Mesendoderm (in vitro differentiated cells): ENCODE measurements at regions not wholly inside any gene's neighbourhood (a gene's known extent, or its start where the extent isn't known, plus 50 kb on each side); places are given as distances from the start of the nearest gene placed in this dataset.

Experiments used
- DNase-seq: peaks from one replicate; pipeline ENCODE4 v3.0.0; 2013
- H2AK5ac ChIP-seq: 2 replicates; pipeline ENCODE4 v1.6.1; 2013; ENCODE audit warnings: low read length, inconsistent platforms
- H2BK120ac ChIP-seq: 2 replicates; pipeline ENCODE4 v1.6.1; 2013; ENCODE audit warnings: low read depth, mild to moderate bottlenecking, low read length, moderate library complexity, mixed read lengths
- H2BK15ac ChIP-seq: replicated peaks from 2 replicates; pipeline ENCODE4 v1.6.1; 2013; ENCODE audit warnings: low read depth, mild to moderate bottlenecking, moderate library complexity
- H2BK5ac ChIP-seq: 2 replicates; pipeline ENCODE4 v1.6.1; 2013; ENCODE audit warnings: low read length, inconsistent platforms
- H3K18ac ChIP-seq: 2 replicates; pipeline ENCODE4 v1.6.1; 2013; ENCODE audit warnings: mild to moderate bottlenecking, low read length, mixed read lengths
- H3K23ac ChIP-seq: one replicate; pipeline ENCODE4 v1.6.1; 2013; ENCODE audit warnings: low read length
- H3K27ac ChIP-seq: 2 replicates; pipeline ENCODE4 v1.5.1; 2013; ENCODE audit warnings: low read depth, mild to moderate bottlenecking, inconsistent platforms, low read length, moderate library complexity
- H3K27me3 ChIP-seq: 2 replicates; pipeline ENCODE4 v1.6.1; 2013; ENCODE audit warnings: low read length, control low read depth, mild to moderate bottlenecking, inconsistent platforms; ENCODE audit not compliant: insufficient read depth, poor library complexity
- H3K36me3 ChIP-seq: 2 replicates; pipeline ENCODE4 v1.6.1; 2013; ENCODE audit warnings: low read length, inconsistent platforms; ENCODE audit not compliant: control insufficient read depth, insufficient read depth
- H3K4ac ChIP-seq: one replicate; pipeline ENCODE4 v1.6.1; 2013; ENCODE audit warnings: low read depth, mild to moderate bottlenecking, low read length, moderate library complexity
- H3K4me1 ChIP-seq: 2 replicates; pipeline ENCODE4 v1.6.1; 2013; ENCODE audit warnings: low read depth, low read length, inconsistent platforms; ENCODE audit not compliant: control insufficient read depth
- H3K4me2 ChIP-seq: 2 replicates; pipeline ENCODE4 v1.6.1; 2013; ENCODE audit warnings: low read length
- H3K4me3 ChIP-seq: 2 replicates; pipeline ENCODE4 v1.5.1; 2013; ENCODE audit warnings: mild to moderate bottlenecking, low read length
- H3K56ac ChIP-seq: one replicate; pipeline ENCODE4 v1.6.1; 2013; ENCODE audit warnings: low read length
- H3K79me1 ChIP-seq: 2 replicates; pipeline ENCODE4 v1.6.1; 2013; ENCODE audit warnings: low read length, inconsistent platforms
- H3K79me2 ChIP-seq: 2 replicates; pipeline ENCODE4 v1.6.1; 2013; ENCODE audit warnings: mild to moderate bottlenecking, low read length; ENCODE audit not compliant: control insufficient read depth, insufficient read depth
- H3K9ac ChIP-seq: 2 replicates; pipeline ENCODE4 v1.6.1; 2013; ENCODE audit warnings: low read length, inconsistent platforms
- H4K5ac ChIP-seq: one replicate; pipeline ENCODE4 v1.6.1; 2013; ENCODE audit warnings: low read length
- H4K8ac ChIP-seq: one replicate; pipeline ENCODE4 v1.6.1; 2013; ENCODE audit warnings: low read depth, mild to moderate bottlenecking, control low read depth, low read length, moderate library complexity
- WGBS: extraction: QIAGEN DNeasy Blood & Tissue Kit; methylation state at CpG from one replicate; pipeline ENCODE4 v1.1.7; 2013; ENCODE audit warnings: low lambda C conversion rate, missing lambda C conversion rate; ENCODE audit not compliant: insufficient coverage; ENCODE audit errors: extremely low coverage; 5-methylcytosine and 5-hydroxymethylcytosine counted together

DNA sequence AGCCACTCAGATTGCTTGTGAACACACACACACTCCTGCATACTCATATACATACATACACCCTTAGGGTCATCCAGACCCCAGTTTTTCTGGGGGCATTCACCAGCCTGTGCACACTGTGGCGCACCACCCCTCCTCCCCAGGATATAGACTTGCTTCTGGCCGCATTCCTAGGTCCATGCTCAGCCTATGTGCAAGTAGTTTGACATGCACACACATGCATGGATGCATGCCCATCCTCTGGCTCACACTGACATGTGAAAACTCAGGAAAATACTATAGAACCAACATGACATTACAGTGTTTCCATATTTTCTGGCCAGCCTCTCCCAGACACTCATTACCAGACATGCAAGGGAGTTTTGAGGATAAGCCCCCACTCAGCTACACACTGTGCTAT, 79.3 kb upstream of the POLG start:
- no peak overlapping the region for H2BK5ac ChIP-seq
- H3K79me2 ChIP-seq, result no peaks in the 10 kb centered on the region
- no peak overlapping the region for H4K5ac ChIP-seq
- H2BK120ac ChIP-seq, result no peak overlapping the region
- no peak overlapping the region for H3K27ac ChIP-seq
- H3K56ac ChIP-seq, result no peak overlapping the region
- H3K79me1 ChIP-seq, result no peaks in the 10 kb centered on the region
- H3K23ac ChIP-seq, result no peak overlapping the region
- no peaks in the 10 kb centered on the region for H3K4me1 ChIP-seq
- no peak overlapping the region for H3K18ac ChIP-seq
- H3K36me3 ChIP-seq, result no peaks in the 10 kb centered on the region
- no peak overlapping the region for H3K4me3 ChIP-seq
- no peak overlapping the region for H4K8ac ChIP-seq
- peaks cover 74% of the 10 kb centered on the region for H3K27me3 ChIP-seq
- H2AK5ac ChIP-seq, result no peak overlapping the region
- no peak for DNase-seq
- no peak overlapping the region for H3K4ac ChIP-seq
- WGBS, result no CpG with 5 or more reads among the region's 2 CpGs
- no peak overlapping the region for H3K4me2 ChIP-seq
- H2BK15ac ChIP-seq, result no peak overlapping the region
- no peak overlapping the region for H3K9ac ChIP-seq

DNA sequence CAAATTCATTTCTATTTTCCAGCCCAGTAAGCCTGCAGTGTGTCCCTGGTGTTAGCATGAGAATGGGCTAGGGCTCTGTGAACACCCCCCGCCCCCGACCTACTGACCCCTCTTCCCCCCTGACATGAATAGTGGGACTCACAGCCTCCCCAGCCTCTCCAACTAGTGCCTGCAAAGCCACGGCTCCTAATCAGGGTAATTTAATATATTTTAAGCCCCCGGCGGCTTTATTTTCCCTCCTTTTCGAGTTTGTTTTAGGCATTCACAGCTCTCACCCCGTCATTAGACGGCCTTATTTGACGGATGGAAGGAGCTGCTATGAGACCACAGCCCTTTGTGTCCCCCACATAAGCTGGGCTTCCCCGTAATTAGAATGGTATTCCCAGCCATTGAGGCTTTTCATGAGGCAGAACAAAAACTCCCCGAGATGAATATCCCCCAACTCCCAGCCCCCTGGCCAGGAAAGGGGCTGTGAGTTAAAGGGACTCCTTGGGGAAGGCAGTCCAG, 78.3 kb upstream of the POLG start:
- Histone ChIP-seq H3K56ac (no peak overlapping the region), H2BK15ac (no peak overlapping the region), H3K79me1 (no peaks in the 10 kb centered on the region), H3K18ac (no peak overlapping the region), H3K79me2 (no peaks in the 10 kb centered on the region), H3K4me3 (no peak overlapping the region), H3K4me1 (no peaks in the 10 kb centered on the region), H4K5ac (no peak overlapping the region), H3K27me3 (peaks cover 75% of the 10 kb centered on the region), H3K4me2 (no peak overlapping the region), H2BK120ac (no peak overlapping the region), H3K9ac (no peak overlapping the region), H3K23ac (no peak overlapping the region), H3K27ac (no peak overlapping the region), H3K36me3 (no peaks in the 10 kb centered on the region), H2BK5ac (no peak overlapping the region), H4K8ac (no peak overlapping the region), H3K4ac (no peak overlapping the region), H2AK5ac (no peak overlapping the region)
- no CpG with 5 or more reads among the region's 11 CpGs for WGBS
- no peak for DNase-seq

DNA sequence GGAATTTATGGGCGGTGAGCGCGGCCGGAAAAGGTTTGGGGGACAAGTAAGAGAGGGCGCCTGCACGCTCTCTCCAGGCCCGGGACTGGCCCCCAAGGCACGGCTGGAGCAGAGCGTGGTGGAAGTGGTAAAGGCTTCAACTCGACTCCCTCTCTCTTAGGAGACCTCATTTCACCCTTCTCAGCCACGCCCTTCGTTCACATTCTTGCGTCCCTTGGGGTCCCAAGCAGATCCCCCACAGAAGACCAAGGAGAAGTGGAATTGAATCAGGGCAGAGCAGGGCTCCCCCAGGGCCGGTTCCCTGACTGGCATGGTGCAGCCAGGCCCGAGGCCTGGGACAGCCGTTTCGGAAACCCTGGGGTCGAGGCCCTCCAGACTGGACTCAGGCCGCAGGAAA, 75.4 kb upstream of the POLG start:
- no peak overlapping the region for H4K8ac ChIP-seq
- H2BK15ac ChIP-seq, result no peak overlapping the region
- H3K27ac ChIP-seq, result no peak overlapping the region
- H4K5ac ChIP-seq, result no peak overlapping the region
- H3K4me2 ChIP-seq, result no peak overlapping the region
- H3K4ac ChIP-seq, result no peak overlapping the region
- H3K9ac ChIP-seq, result no peak overlapping the region
- H2AK5ac ChIP-seq, result no peak overlapping the region
- WGBS, result no CpG with 5 or more reads among the region's 19 CpGs
- H3K4me3 ChIP-seq, result no peak overlapping the region
- no peak overlapping the region for H3K56ac ChIP-seq
- H3K79me1 ChIP-seq, result no peaks in the 10 kb centered on the region
- no peaks in the 10 kb centered on the region for H3K36me3 ChIP-seq
- H2BK5ac ChIP-seq, result no peak overlapping the region
- H3K4me1 ChIP-seq, result no peaks in the 10 kb centered on the region
- H3K23ac ChIP-seq, result no peak overlapping the region
- no peaks in the 10 kb centered on the region for H3K79me2 ChIP-seq
- H3K27me3 ChIP-seq, result peaks cover 86% of the 10 kb centered on the region
- H3K18ac ChIP-seq, result no peak overlapping the region
- DNase-seq, result no peak
- H2BK120ac ChIP-seq, result no peak overlapping the region

DNA sequence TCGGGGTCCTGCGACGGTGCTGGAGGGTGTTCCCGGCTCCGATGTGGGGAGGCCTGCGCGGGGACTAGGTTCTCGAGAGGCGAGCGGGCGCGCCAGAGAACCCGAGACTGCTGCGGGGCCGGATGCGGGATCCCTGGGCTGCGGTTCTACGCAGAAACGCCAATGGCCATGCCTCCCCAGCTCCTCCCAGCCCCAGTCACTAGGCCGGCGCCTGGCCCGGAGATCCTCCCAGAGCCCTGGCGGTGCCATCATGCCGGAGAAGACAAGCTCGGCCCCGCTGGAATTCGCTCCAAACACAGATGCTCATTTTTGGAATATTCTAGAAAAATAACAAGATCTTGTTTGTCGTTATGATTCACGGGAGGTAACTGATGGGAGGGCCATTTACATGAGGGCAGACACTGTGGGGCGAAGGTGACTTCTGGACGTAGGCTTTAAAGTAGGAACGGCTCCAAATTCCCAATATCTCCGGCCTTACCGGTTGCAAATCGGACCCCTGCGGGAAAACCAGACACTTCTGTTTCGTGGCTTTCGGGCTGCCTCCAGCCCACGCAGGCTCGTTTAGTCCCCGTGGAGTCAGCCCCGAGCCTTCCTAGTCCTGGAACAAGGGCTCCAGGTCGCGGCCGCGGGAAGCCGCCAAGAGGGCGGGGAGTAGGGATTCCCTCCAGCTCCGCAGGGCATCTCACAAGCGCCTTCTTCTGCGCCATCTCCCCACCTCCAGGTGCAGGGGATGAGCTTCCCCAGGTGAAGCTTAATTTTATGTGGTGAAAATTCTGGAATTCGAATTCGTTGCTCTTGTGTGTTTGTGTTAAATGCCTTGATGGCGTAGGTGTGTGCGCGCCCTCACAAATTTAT, 74.8 kb upstream of the POLG start:
- H2AK5ac ChIP-seq, result no peak overlapping the region
- H3K23ac ChIP-seq, result no peak overlapping the region
- H3K56ac ChIP-seq, result no peak overlapping the region
- no peak overlapping the region for H2BK120ac ChIP-seq
- no peak for DNase-seq
- no peak overlapping the region for H3K4me3 ChIP-seq
- H2BK15ac ChIP-seq, result no peak overlapping the region
- no CpG with 5 or more reads among the region's 56 CpGs for WGBS
- H3K79me2 ChIP-seq, result no peaks in the 10 kb centered on the region
- H3K36me3 ChIP-seq, result no peaks in the 10 kb centered on the region
- no peaks in the 10 kb centered on the region for H3K79me1 ChIP-seq
- peaks cover 92% of the 10 kb centered on the region for H3K27me3 ChIP-seq
- H3K9ac ChIP-seq, result no peak overlapping the region
- H4K5ac ChIP-seq, result no peak overlapping the region
- no peak overlapping the region for H3K18ac ChIP-seq
- H3K4ac ChIP-seq, result no peak overlapping the region
- no peak overlapping the region for H2BK5ac ChIP-seq
- H4K8ac ChIP-seq, result no peak overlapping the region
- H3K27ac ChIP-seq, result no peak overlapping the region
- no peak overlapping the region for H3K4me2 ChIP-seq
- H3K4me1 ChIP-seq, result no peaks in the 10 kb centered on the region

DNA sequence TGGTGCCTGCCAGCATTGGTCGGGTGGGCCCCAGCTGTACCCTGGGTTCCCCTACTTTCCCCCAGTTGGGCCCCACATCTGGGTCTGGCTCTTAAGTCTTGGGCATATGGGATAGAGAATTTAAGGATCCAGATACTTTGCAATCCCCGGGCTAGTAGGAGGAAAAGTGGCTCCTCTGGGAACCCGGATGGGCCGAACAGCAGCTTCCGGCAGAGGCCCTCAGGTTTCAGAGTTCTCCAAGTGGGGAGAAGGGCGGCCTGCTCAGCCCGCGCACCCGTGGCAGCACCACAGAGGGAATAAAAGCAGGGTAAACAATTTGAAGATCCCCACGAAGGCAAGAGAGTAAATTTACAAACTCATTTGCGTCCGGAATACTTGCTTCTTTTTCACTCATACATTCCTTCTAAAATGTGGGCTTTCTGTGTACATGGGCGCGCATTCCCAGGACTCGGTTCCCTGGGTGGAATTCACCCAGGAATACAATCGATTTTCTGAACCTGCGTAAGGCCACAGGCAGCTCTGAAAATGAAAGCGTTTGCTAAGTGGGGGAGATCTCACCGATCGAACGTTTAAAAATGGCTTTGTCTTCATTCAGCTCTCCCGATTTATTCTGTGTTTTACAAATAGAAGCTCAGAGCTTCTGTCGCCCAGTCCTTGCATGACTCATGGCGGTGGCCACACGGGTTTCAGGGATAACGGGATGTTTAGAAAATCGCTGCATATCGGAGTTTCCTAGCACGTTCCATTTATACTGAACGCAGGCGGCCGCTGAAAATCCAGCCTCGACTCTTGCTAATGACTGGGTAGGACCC, 74.0 kb upstream of the POLG start:
- Histone ChIP-seq H3K56ac (no peak overlapping the region), H3K4me2 (no peak overlapping the region), H2AK5ac (no peak overlapping the region), H3K36me3 (no peaks in the 10 kb centered on the region), H2BK5ac (no peak overlapping the region), H3K4ac (no peak overlapping the region), H4K8ac (no peak overlapping the region), H3K4me1 (no peaks in the 10 kb centered on the region), H3K4me3 (no peak overlapping the region), H3K27ac (no peak overlapping the region), H3K18ac (no peak overlapping the region), H3K79me1 (no peaks in the 10 kb centered on the region), H2BK120ac (no peak overlapping the region), H3K23ac (no peak overlapping the region), H3K27me3 (peaks cover 95% of the 10 kb centered on the region), H4K5ac (no peak overlapping the region), H2BK15ac (no peak overlapping the region), H3K9ac (no peak overlapping the region), H3K79me2 (no peaks in the 10 kb centered on the region)
- no peak for DNase-seq
- WGBS, result no CpG with 5 or more reads among the region's 33 CpGs
